ENCODE measurements at regions not wholly inside any gene's neighbourhood (a gene's known extent, or its start where the extent isn't known, plus 50 kb on each side); places are given as distances from the start of the nearest gene placed in this dataset.

GRCh38 chr3:178385280-178385952 lies 150.8 kb upstream of the KCNMB2 start:
- in situ Hi-C loops (cut with HindIII; ENCODE audit: extremely low pct_ligation_motif_present, low pct_unique_long_range_greater_than_20kb) (no loop called here), intact Hi-C loops (cut with micrococcal nuclease; ENCODE audit: unreplicated experiment) (loop anchor here (1.0 to 10.0 kb wide), 3 partner anchors 301 to 1871 kb away; no protein-coding TSS in a partner anchor)
- ChIA-PET CTCF (ENCODE audit: low intra/inter-chr PET ratio, low total read pairs) (no interaction called here), POLR2A (no interaction called here)
- Histone ChIP-seq H3K27me3 (ENCODE audit: control insufficient read depth in 1 of 2, insufficient read depth in 2 of 2, low read length in 2 of 2) (no peaks in the 10 kb centered on the region), H4K20me1 (ENCODE audit: insufficient read depth, low read length) (no peaks in the 10 kb centered on the region), H3K4me1 (ENCODE audit: insufficient read depth, low read length) (peaks cover 11% of the 10 kb centered on the region), H3K4me3 (replicated peaks in 1 of 3; ENCODE audit: insufficient read depth in 1 of 3, low read depth in 2 of 3, low read length in 3 of 3) (no peak overlapping the region), H2AFZ (ENCODE audit: low read length) (no peak overlapping the region), H3K4me2 (ENCODE audit: low read depth, low read length) (no peak overlapping the region), H3K9me3 (ENCODE audit: low read length) (no peaks in the 10 kb centered on the region), H3K27ac (ENCODE audit: extremely low read length, insufficient read depth, low read length) (no peak overlapping the region), H3K36me3 (replicated peaks in 1 of 2; ENCODE audit: control insufficient read depth in 1 of 2, insufficient read depth in 2 of 2, low read length in 2 of 2) (no peaks in the 10 kb centered on the region), H3K9ac (ENCODE audit: insufficient read depth, low read depth, low read length) (no peak overlapping the region), H3K79me2 (ENCODE audit: insufficient read depth, low read length) (no peaks in the 10 kb centered on the region)
- 33% methylated on average over 5 of the region's 5 CpGs for WGBS (ENCODE audit: low lambda C conversion rate)
- peak; percentile 57; the same call in 2 of the 3 replicates for ATAC-seq
- BruUV-seq (replicated peaks): no TSS peak
- peak; percentile 1 for DNase-seq (ENCODE audit: low spot score)
- TF ChIP-seq CTCF (CRISPR knock-in tag; IDR thresholded peaks at IDR 0.05) (peak; percentile 65), SMC3 (IDR thresholded peaks at IDR 0.05; ENCODE audit: low read length) (peak; percentile 53), STAG1 (CRISPR knock-in tag; IDR thresholded peaks at IDR 0.05) (peak; percentile 83), POLR2AphosphoS2 (IDR thresholded peaks at IDR 0.05; ENCODE audit: low read depth, low read length) (no peak), RAD21 (CRISPR knock-in tag; IDR thresholded peaks at IDR 0.05) (peak; percentile 35; the same call in 1 of the 2 replicates), SP2 (CRISPR knock-in tag; IDR thresholded peaks at IDR 0.05) (no peak)
- FAIRE-seq: peak; percentile 52

- ATAC-seq: no peak; the same call in 2 of the 3 replicates
- in situ Hi-C loops (cut with HindIII; ENCODE audit: extremely low pct_ligation_motif_present, low pct_unique_long_range_greater_than_20kb): no loop called here
- H3K4me1 ChIP-seq (ENCODE audit: insufficient read depth, low read length): peaks cover 11% of the 10 kb centered on the region
- 40% methylated on average over 5 of the region's 5 CpGs for WGBS (ENCODE audit: low lambda C conversion rate)
- H3K4me3 ChIP-seq (replicated peaks in 1 of 3; ENCODE audit: insufficient read depth in 1 of 3, low read depth in 2 of 3, low read length in 3 of 3): no peak overlapping the region
- no peaks in the 10 kb centered on the region for H3K79me2 ChIP-seq (ENCODE audit: insufficient read depth, low read length)
- no peaks in the 10 kb centered on the region for H3K9me3 ChIP-seq (ENCODE audit: low read length)
- H3K27me3 ChIP-seq (ENCODE audit: control insufficient read depth in 1 of 2, insufficient read depth in 2 of 2, low read length in 2 of 2): no peaks in the 10 kb centered on the region
- no peak for DNase-seq (ENCODE audit: low spot score)
- H3K36me3 ChIP-seq (replicated peaks in 1 of 2; ENCODE audit: control insufficient read depth in 1 of 2, insufficient read depth in 2 of 2, low read length in 2 of 2): no peaks in the 10 kb centered on the region
- peak overlapping the region; percentile 19; the same call in 1 of the 2 replicates for H3K4me2 ChIP-seq (ENCODE audit: low read depth, low read length)
- no peak overlapping the region for H3K9ac ChIP-seq (ENCODE audit: insufficient read depth, low read depth, low read length)
- CTCF ChIA-PET (ENCODE audit: low intra/inter-chr PET ratio, low total read pairs): no interaction called here
- intact Hi-C loops (cut with micrococcal nuclease; ENCODE audit: unreplicated experiment): loop anchor here (10.0 kb wide), 1 partner anchor 302 kb away; no protein-coding TSS in a partner anchor
- FAIRE-seq: no peak
- no TSS peak for BruUV-seq (replicated peaks)
- POLR2A ChIA-PET: no interaction called here
- H3K27ac ChIP-seq (ENCODE audit: extremely low read length, insufficient read depth, low read length): no peak overlapping the region
- H2AFZ ChIP-seq (ENCODE audit: low read length): no peak overlapping the region
- no peaks in the 10 kb centered on the region for H4K20me1 ChIP-seq (ENCODE audit: insufficient read depth, low read length)
- TF ChIP-seq ZNF672 (CRISPR knock-in tag; IDR thresholded peaks at IDR 0.05): no peak
- TF ChIP-seq ZMYM2 (CRISPR knock-in tag; IDR thresholded peaks at IDR 0.05): no peak
- TF ChIP-seq CREM (IDR thresholded peaks at IDR 0.05): no peak
- TF ChIP-seq CREM (CRISPR knock-in tag; IDR thresholded peaks at IDR 0.05): no peak
- TF ChIP-seq ZNF816 (CRISPR knock-in tag; IDR thresholded peaks at IDR 0.05; ENCODE audit: borderline replicate concordance): no peak
- no peak for TF ChIP-seq LCORL (IDR thresholded peaks at IDR 0.05)
- no peak for TF ChIP-seq LCORL (CRISPR knock-in tag; IDR thresholded peaks at IDR 0.05)
- TF ChIP-seq ZSCAN30 (CRISPR knock-in tag; IDR thresholded peaks at IDR 0.05): no peak
- TF ChIP-seq RNF2 (conservative IDR thresholded peaks at IDR 0.05; ENCODE audit: low read depth): no peak
- TF ChIP-seq FUBP1 (CRISPR knock-in tag; IDR thresholded peaks at IDR 0.05; ENCODE audit: borderline replicate concordance): no peak
- no peak for TF ChIP-seq NFATC3 (CRISPR knock-in tag; IDR thresholded peaks at IDR 0.05)
Observed at GRCh38 chr3:178386401-178386800, 149.8 kb upstream of the KCNMB2 start.
